ENCODE measurements at regions not wholly inside any gene's neighbourhood (a gene's known extent, or its start where the extent isn't known, plus 50 kb on each side); places are given as distances from the start of the nearest gene placed in this dataset.
"Not testable (repeated sequence)": the region's sequence is repeated elsewhere in the genome, so short reads cannot be mapped to it uniquely, and the experiment has no call there.

GRCh38 chr14:85344171-85344570 is 185.8 kb upstream of the FLRT2 start:
- H3K4me3 ChIP-seq = no peak overlapping the region
- H3K4me2 ChIP-seq = no peak overlapping the region
- no peaks in the 10 kb centered on the region for H4K20me1 ChIP-seq (ENCODE audit: insufficient read depth, poor library complexity, severe bottlenecking)
- no peaks in the 10 kb centered on the region for H3K36me3 ChIP-seq (replicated peaks; ENCODE audit: insufficient read depth, low read depth)
- no peaks in the 10 kb centered on the region for H3K27me3 ChIP-seq
- no peak for DNase-seq (ENCODE audit: low spot score)
- H3K9me2 ChIP-seq (replicated peaks; ENCODE audit: insufficient read depth) = no peaks in the 10 kb centered on the region
- no peak overlapping the region for H2AFZ ChIP-seq
- WGBS (ENCODE audit: low lambda C conversion rate, missing lambda C conversion rate) = 85% methylated on average over 5 of the region's 5 CpGs
- H3K27ac ChIP-seq = no peak overlapping the region
- H3K9me3 ChIP-seq (ENCODE audit: low read depth) = no peaks in the 10 kb centered on the region
- H3K4me1 ChIP-seq (ENCODE audit: insufficient read depth) = no peaks in the 10 kb centered on the region
- TF ChIP-seq EZH2 (IDR thresholded peaks at IDR 0.05; ENCODE audit: borderline replicate concordance) (no peak), EZH2phosphoT487 (IDR thresholded peaks at IDR 0.05; ENCODE audit: low read depth, severe bottlenecking, unreplicated experiment) (no peak), CTCF (IDR thresholded peaks at IDR 0.05; ENCODE audit: poor library complexity) (no peak)
- H3K79me2 ChIP-seq = no peaks in the 10 kb centered on the region

- no peaks in the 10 kb centered on the region for H3K27me3 ChIP-seq
- no peak overlapping the region for H3K4me2 ChIP-seq
- no peaks in the 10 kb centered on the region for H3K9me3 ChIP-seq (ENCODE audit: low read depth)
- DNase-seq (ENCODE audit: low spot score) = no peak
- no peaks in the 10 kb centered on the region for H3K79me2 ChIP-seq
- H3K36me3 ChIP-seq (replicated peaks; ENCODE audit: insufficient read depth, low read depth) = no peaks in the 10 kb centered on the region
- TF ChIP-seq EZH2phosphoT487 (IDR thresholded peaks at IDR 0.05; ENCODE audit: low read depth, severe bottlenecking, unreplicated experiment) (no peak), EZH2 (IDR thresholded peaks at IDR 0.05; ENCODE audit: borderline replicate concordance) (no peak)
- no peaks in the 10 kb centered on the region for H3K4me1 ChIP-seq (ENCODE audit: insufficient read depth)
- 64% methylated on average over 6 of the region's 6 CpGs for WGBS (ENCODE audit: low lambda C conversion rate, missing lambda C conversion rate)
- H3K9me2 ChIP-seq (replicated peaks; ENCODE audit: insufficient read depth) = no peaks in the 10 kb centered on the region
- H4K20me1 ChIP-seq (ENCODE audit: insufficient read depth, poor library complexity, severe bottlenecking) = no peaks in the 10 kb centered on the region
- no peak overlapping the region for H2AFZ ChIP-seq
- H3K4me3 ChIP-seq = no peak overlapping the region
- H3K27ac ChIP-seq = no peak overlapping the region
These were observed 184.9 kb upstream of the FLRT2 start for GRCh38 chr14:85344847-85345570.

GRCh38 chr14:85350667-85351066 is 179.3 kb upstream of the FLRT2 start:
- 87% methylated on average over 3 of the region's 3 CpGs for WGBS (ENCODE audit: low lambda C conversion rate, missing lambda C conversion rate)

GRCh38 chr14:85352588-85352987 is 177.4 kb upstream of the FLRT2 start:
- H3K4me3 ChIP-seq; H3K4me1 ChIP-seq (ENCODE audit: insufficient read depth); H3K4me2 ChIP-seq; H2AFZ ChIP-seq; H3K79me2 ChIP-seq; H3K9me2 ChIP-seq (replicated peaks; ENCODE audit: insufficient read depth); H3K36me3 ChIP-seq (replicated peaks; ENCODE audit: insufficient read depth, low read depth); H3K27ac ChIP-seq; H3K9me3 ChIP-seq (ENCODE audit: low read depth); H3K27me3 ChIP-seq; H4K20me1 ChIP-seq (ENCODE audit: insufficient read depth, poor library complexity, severe bottlenecking); DNase-seq (ENCODE audit: low spot score): not testable (repeated sequence)
- WGBS (ENCODE audit: low lambda C conversion rate, missing lambda C conversion rate) = 98% methylated on average over 17 of the region's 26 CpGs

More at GRCh38 chr14:85350667-85351066, 179.3 kb upstream of the FLRT2 start:
- no peaks in the 10 kb centered on the region for H3K9me3 ChIP-seq (ENCODE audit: low read depth)
- no peaks in the 10 kb centered on the region for H3K9me2 ChIP-seq (replicated peaks; ENCODE audit: insufficient read depth)
- no peak overlapping the region for H2AFZ ChIP-seq
- H3K4me2 ChIP-seq = no peak overlapping the region
- no peak overlapping the region for H3K4me3 ChIP-seq
- TF ChIP-seq EZH2 (IDR thresholded peaks at IDR 0.05; ENCODE audit: borderline replicate concordance) = no peak
- no peak for TF ChIP-seq CTCF (IDR thresholded peaks at IDR 0.05; ENCODE audit: poor library complexity)
- TF ChIP-seq EZH2phosphoT487 (IDR thresholded peaks at IDR 0.05; ENCODE audit: low read depth, severe bottlenecking, unreplicated experiment) = no peak
- no peaks in the 10 kb centered on the region for H4K20me1 ChIP-seq (ENCODE audit: insufficient read depth, poor library complexity, severe bottlenecking)
- no peaks in the 10 kb centered on the region for H3K27me3 ChIP-seq
- no peaks in the 10 kb centered on the region for H3K79me2 ChIP-seq
- no peaks in the 10 kb centered on the region for H3K4me1 ChIP-seq (ENCODE audit: insufficient read depth)
- H3K27ac ChIP-seq = no peak overlapping the region
- H3K36me3 ChIP-seq (replicated peaks; ENCODE audit: insufficient read depth, low read depth) = no peaks in the 10 kb centered on the region
- DNase-seq (ENCODE audit: low spot score) = no peak
